ENCODE measurements at regions not wholly inside any gene's neighbourhood (a gene's known extent, or its start where the extent isn't known, plus 50 kb on each side); places are given as distances from the start of the nearest gene placed in this dataset.

- Histone ChIP-seq H3K36me3 (ENCODE audit: control insufficient read depth in 1 of 2, insufficient read depth in 2 of 2, low read length in 2 of 2) (no peaks in the 10 kb centered on the region), H3K79me2 (ENCODE audit: control insufficient read depth, insufficient read depth, low read length, poor library complexity) (no peaks in the 10 kb centered on the region), H3K4me2 (ENCODE audit: low read length) (no peak overlapping the region), H2AK5ac (ENCODE audit: low read length) (no peak overlapping the region), H2AFZ (ENCODE audit: insufficient read depth, low read length, poor library complexity) (no peak overlapping the region), H3K4ac (ENCODE audit: low read depth, low read length) (no peak overlapping the region), H3K27me3 (ENCODE audit: insufficient read depth, low read length) (no peaks in the 10 kb centered on the region), H4K91ac (ENCODE audit: low read depth, low read length) (no peak overlapping the region), H3K4me3 (ENCODE audit: low read depth, low read length) (no peak overlapping the region), H3K9ac (ENCODE audit: low read length) (no peak overlapping the region), H3K27ac (ENCODE audit: low read depth, low read length) (no peak overlapping the region), H3K18ac (ENCODE audit: low read length) (no peak overlapping the region), H3K23ac (ENCODE audit: low read length) (no peak overlapping the region), H3K14ac (ENCODE audit: low read length) (no peak overlapping the region), H2BK120ac (ENCODE audit: insufficient read depth, low read length, poor library complexity) (no peak overlapping the region), H4K8ac (ENCODE audit: low read depth, low read length) (no peak overlapping the region), H3K79me1 (ENCODE audit: low read length) (no peaks in the 10 kb centered on the region), H2BK5ac (ENCODE audit: low read depth, low read length, poor library complexity) (no peak overlapping the region), H4K12ac (ENCODE audit: low read depth, low read length) (no peak overlapping the region), H2BK12ac (ENCODE audit: low read length) (no peak overlapping the region), H3K9me3 (ENCODE audit: insufficient read depth, low read depth, low read length) (no peaks in the 10 kb centered on the region), H3K4me1 (ENCODE audit: control insufficient read depth in 1 of 2, insufficient read depth in 2 of 2, low read length in 2 of 2) (no peaks in the 10 kb centered on the region)
- peak in 1 of 2 donors; percentile 36 for DNase-seq
- no CpG with 5 or more reads among the region's 3 CpGs for WGBS (ENCODE audit: extremely low coverage, insufficient coverage, insufficient read length)
These were observed 671.9 kb upstream of the CBLB start for GRCh38 chr3:106540743-106541142.

GRCh38 chr3:106542101-106542769 is 673.4 kb upstream of the CBLB start:
- no CpG with 5 or more reads among the region's 6 CpGs for WGBS (ENCODE audit: extremely low coverage, insufficient coverage, insufficient read length)

GRCh38 chr3:106552351-106553043 is 683.7 kb upstream of the CBLB start:
- Histone ChIP-seq H3K18ac (ENCODE audit: low read length) (no peak overlapping the region), H3K4me1 (ENCODE audit: control insufficient read depth in 1 of 2, insufficient read depth in 2 of 2, low read length in 2 of 2) (no peaks in the 10 kb centered on the region), H3K27me3 (ENCODE audit: insufficient read depth, low read length) (no peaks in the 10 kb centered on the region), H2BK12ac (ENCODE audit: low read length) (no peak overlapping the region), H2AFZ (ENCODE audit: insufficient read depth, low read length, poor library complexity) (no peak overlapping the region), H3K79me2 (ENCODE audit: control insufficient read depth, insufficient read depth, low read length, poor library complexity) (no peaks in the 10 kb centered on the region), H2BK5ac (ENCODE audit: low read depth, low read length, poor library complexity) (no peak overlapping the region), H3K23ac (ENCODE audit: low read length) (no peak overlapping the region), H4K8ac (ENCODE audit: low read depth, low read length) (no peak overlapping the region), H3K14ac (ENCODE audit: low read length) (no peak overlapping the region), H3K9ac (ENCODE audit: low read length) (no peak overlapping the region), H2BK120ac (ENCODE audit: insufficient read depth, low read length, poor library complexity) (no peak overlapping the region), H3K79me1 (ENCODE audit: low read length) (no peaks in the 10 kb centered on the region), H3K4me2 (ENCODE audit: low read length) (no peak overlapping the region), H3K4ac (ENCODE audit: low read depth, low read length) (no peak overlapping the region), H3K4me3 (ENCODE audit: low read depth, low read length) (no peak overlapping the region), H3K27ac (ENCODE audit: low read depth, low read length) (no peak overlapping the region), H3K36me3 (ENCODE audit: control insufficient read depth in 1 of 2, insufficient read depth in 2 of 2, low read length in 2 of 2) (peaks cover 0 to 2% of the 10 kb centered on the region in 2 experiments), H2AK5ac (ENCODE audit: low read length) (no peak overlapping the region), H4K91ac (ENCODE audit: low read depth, low read length) (no peak overlapping the region), H3K9me3 (ENCODE audit: insufficient read depth, low read depth, low read length) (no peaks in the 10 kb centered on the region), H4K12ac (ENCODE audit: low read depth, low read length) (no peak overlapping the region)
- WGBS (ENCODE audit: extremely low coverage, insufficient coverage, insufficient read length): no CpG with 5 or more reads among the region's 4 CpGs
- DNase-seq: no peak

More at GRCh38 chr3:106542101-106542769, 673.4 kb upstream of the CBLB start:
- DNase-seq: no peak
- Histone ChIP-seq H2BK5ac (ENCODE audit: low read depth, low read length, poor library complexity) (no peak overlapping the region), H3K9me3 (ENCODE audit: insufficient read depth, low read depth, low read length) (no peaks in the 10 kb centered on the region), H3K4me2 (ENCODE audit: low read length) (no peak overlapping the region), H3K79me2 (ENCODE audit: control insufficient read depth, insufficient read depth, low read length, poor library complexity) (no peaks in the 10 kb centered on the region), H3K4ac (ENCODE audit: low read depth, low read length) (no peak overlapping the region), H3K79me1 (ENCODE audit: low read length) (no peaks in the 10 kb centered on the region), H3K18ac (ENCODE audit: low read length) (no peak overlapping the region), H3K14ac (ENCODE audit: low read length) (no peak overlapping the region), H3K23ac (ENCODE audit: low read length) (no peak overlapping the region), H4K12ac (ENCODE audit: low read depth, low read length) (no peak overlapping the region), H2AFZ (ENCODE audit: insufficient read depth, low read length, poor library complexity) (no peak overlapping the region), H3K4me1 (ENCODE audit: control insufficient read depth in 1 of 2, insufficient read depth in 2 of 2, low read length in 2 of 2) (no peaks in the 10 kb centered on the region), H2BK12ac (ENCODE audit: low read length) (no peak overlapping the region), H2BK120ac (ENCODE audit: insufficient read depth, low read length, poor library complexity) (no peak overlapping the region), H3K4me3 (ENCODE audit: low read depth, low read length) (no peak overlapping the region), H4K8ac (ENCODE audit: low read depth, low read length) (no peak overlapping the region), H4K91ac (ENCODE audit: low read depth, low read length) (no peak overlapping the region), H3K27ac (ENCODE audit: low read depth, low read length) (no peak overlapping the region), H2AK5ac (ENCODE audit: low read length) (no peak overlapping the region), H3K36me3 (ENCODE audit: control insufficient read depth in 1 of 2, insufficient read depth in 2 of 2, low read length in 2 of 2) (no peaks in the 10 kb centered on the region), H3K27me3 (ENCODE audit: insufficient read depth, low read length) (no peaks in the 10 kb centered on the region), H3K9ac (ENCODE audit: low read length) (no peak overlapping the region)

- Histone ChIP-seq H3K23ac (ENCODE audit: low read length) (no peak overlapping the region), H3K27me3 (ENCODE audit: insufficient read depth, low read length) (no peaks in the 10 kb centered on the region), H2AK5ac (ENCODE audit: low read length) (no peak overlapping the region), H2BK120ac (ENCODE audit: insufficient read depth, low read length, poor library complexity) (no peak overlapping the region), H4K12ac (ENCODE audit: low read depth, low read length) (no peak overlapping the region), H4K91ac (ENCODE audit: low read depth, low read length) (no peak overlapping the region), H3K9me3 (ENCODE audit: insufficient read depth, low read depth, low read length) (no peaks in the 10 kb centered on the region), H3K27ac (ENCODE audit: low read depth, low read length) (no peak overlapping the region), H3K79me2 (ENCODE audit: control insufficient read depth, insufficient read depth, low read length, poor library complexity) (no peaks in the 10 kb centered on the region), H3K4me2 (ENCODE audit: low read length) (no peak overlapping the region), H2AFZ (ENCODE audit: insufficient read depth, low read length, poor library complexity) (no peak overlapping the region), H3K9ac (ENCODE audit: low read length) (no peak overlapping the region), H3K14ac (ENCODE audit: low read length) (no peak overlapping the region), H2BK12ac (ENCODE audit: low read length) (no peak overlapping the region), H3K4ac (ENCODE audit: low read depth, low read length) (no peak overlapping the region), H4K8ac (ENCODE audit: low read depth, low read length) (no peak overlapping the region), H3K79me1 (ENCODE audit: low read length) (no peaks in the 10 kb centered on the region), H2BK5ac (ENCODE audit: low read depth, low read length, poor library complexity) (no peak overlapping the region), H3K36me3 (ENCODE audit: control insufficient read depth in 1 of 2, insufficient read depth in 2 of 2, low read length in 2 of 2) (no peaks in the 10 kb centered on the region), H3K18ac (ENCODE audit: low read length) (no peak overlapping the region), H3K4me3 (ENCODE audit: low read depth, low read length) (no peak overlapping the region), H3K4me1 (ENCODE audit: control insufficient read depth in 1 of 2, insufficient read depth in 2 of 2, low read length in 2 of 2) (no peaks in the 10 kb centered on the region)
- no CpG with 5 or more reads among the region's 3 CpGs for WGBS (ENCODE audit: extremely low coverage, insufficient coverage, insufficient read length)
- DNase-seq: peak; percentile 37 to 87
These were observed 691.7 kb upstream of the CBLB start for GRCh38 chr3:106560451-106560966.

Data from trophoblast cell (in vitro differentiated cells and primary cell).